HuH-7 (cell line): ENCODE measurements at regions not wholly inside any gene's neighbourhood (a gene's known extent, or its start where the extent isn't known, plus 50 kb on each side); places are given as distances from the start of the nearest gene placed in this dataset.

Source experiments
- DNase-seq: peaks from one replicate; pipeline ENCODE4 v3.0.0; 2011; ENCODE audit warnings: low spot score

DNA sequence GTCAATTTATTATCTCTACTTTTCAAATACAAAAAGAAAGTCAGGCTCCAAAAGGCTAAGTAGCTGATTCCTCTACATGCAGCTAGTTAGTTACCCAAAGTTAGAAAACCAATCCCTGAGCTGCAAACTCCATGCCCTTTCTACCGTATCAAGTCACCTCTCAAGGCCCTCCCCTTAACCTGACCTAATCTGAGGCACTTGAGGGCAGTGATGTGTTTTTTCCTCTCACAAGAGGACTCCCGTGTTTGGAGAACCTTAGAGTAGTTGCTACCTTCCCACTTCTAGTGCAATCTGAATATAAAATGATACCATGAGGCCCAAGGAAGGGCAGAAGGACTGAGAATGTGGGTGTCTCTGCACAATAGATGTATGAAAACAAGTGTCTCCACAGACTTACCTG lies 907.9 kb upstream of the CELF4 start:
- no peak for DNase-seq

- no peak for DNase-seq
These were observed 904.8 kb upstream of the CELF4 start for GRCh38 chr18:38470421-38470820.

DNA sequence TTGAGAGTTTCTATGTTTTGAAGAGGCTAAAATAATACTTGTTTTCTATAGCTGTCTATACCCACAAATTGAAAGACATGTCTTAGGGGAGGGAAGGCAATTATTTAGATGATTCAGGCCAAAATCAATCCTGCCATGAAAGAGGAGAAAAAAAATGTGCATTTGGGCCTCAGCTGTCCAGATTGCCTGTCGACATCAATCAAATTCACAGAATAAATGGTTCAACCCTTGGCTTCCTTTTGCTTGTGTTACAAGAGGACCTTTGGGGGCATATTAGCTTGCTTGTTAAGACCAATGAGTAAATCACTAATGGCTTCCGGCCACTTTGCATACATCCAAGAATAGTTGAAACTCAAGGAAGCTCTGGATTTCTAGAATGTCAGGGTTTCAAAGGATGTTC lies 900.8 kb upstream of the CELF4 start:
- no peak for DNase-seq

GRCh38 chr18:38464024-38464423 lies 898.4 kb upstream of the CELF4 start:
- DNase-seq: no peak

GRCh38 chr18:38460657-38461056 lies 895.1 kb upstream of the CELF4 start:
- no peak for DNase-seq

GRCh38 chr18:38459131-38459994 lies 893.8 kb upstream of the CELF4 start:
- no peak for DNase-seq

DNA sequence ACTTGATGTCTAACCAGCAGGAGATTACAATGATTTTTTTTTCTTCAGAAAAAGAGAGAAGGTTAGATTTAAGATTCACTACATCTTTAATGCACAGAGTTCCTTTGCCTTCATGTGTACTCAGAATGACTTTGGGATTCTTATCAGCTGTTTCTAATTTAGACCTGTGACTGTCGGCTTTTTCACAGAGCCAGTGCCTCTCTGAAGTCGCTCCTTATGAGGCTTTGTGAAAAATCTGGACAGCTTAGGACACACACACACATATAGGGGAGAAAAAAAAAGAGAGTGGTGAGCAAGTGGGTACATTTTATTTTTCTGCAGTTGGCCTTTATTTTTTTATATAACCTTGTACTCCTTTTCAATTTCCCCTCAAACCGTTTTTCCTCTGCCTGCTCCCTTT lies 893.1 kb upstream of the CELF4 start:
- DNase-seq: no peak

- DNase-seq: no peak
These were observed 890.7 kb upstream of the CELF4 start for GRCh38 chr18:38456253-38456652.

DNA sequence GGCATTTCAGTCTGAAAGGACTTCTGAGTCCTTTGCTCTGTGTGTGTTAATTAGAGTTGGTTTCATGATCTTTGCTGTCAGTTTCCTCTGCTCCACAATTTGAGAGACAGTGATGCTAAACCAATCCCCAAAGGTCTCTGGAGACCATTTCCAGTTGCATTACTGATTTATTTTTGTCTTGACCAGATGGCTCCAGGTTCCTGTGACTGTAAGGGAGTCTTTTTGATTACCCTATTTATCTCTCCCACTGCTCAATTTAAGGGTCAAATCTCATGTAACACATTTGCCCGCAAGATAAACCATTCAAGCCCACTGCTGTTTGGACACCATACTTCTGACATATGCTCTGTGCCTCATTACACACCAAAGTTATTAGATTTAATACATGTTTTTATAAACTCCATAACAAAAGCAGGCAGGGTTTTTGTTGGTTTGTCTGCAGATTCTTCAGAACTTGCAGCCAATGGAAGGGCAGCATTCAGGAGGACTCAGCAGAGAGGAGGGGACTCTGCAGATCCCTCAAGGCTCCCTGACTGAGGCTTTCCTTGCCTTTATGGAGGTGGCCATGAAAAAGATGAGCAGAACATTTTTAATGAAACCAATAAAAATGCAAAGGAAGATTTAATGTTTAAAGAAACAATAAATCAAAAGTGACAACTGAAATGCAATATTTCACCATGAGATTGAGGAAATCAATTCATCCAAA lies 889.3 kb upstream of the CELF4 start:
- no peak for DNase-seq

GRCh38 chr18:38453880-38454279 lies 888.3 kb upstream of the CELF4 start:
- DNase-seq: no peak

GRCh38 chr18:38450876-38451275 lies 885.3 kb upstream of the CELF4 start:
- DNase-seq: no peak

GRCh38 chr18:38445804-38446145 lies 880.2 kb upstream of the CELF4 start:
- no peak for DNase-seq

GRCh38 chr18:38444971-38445803 lies 879.6 kb upstream of the CELF4 start:
- DNase-seq: no peak

DNA sequence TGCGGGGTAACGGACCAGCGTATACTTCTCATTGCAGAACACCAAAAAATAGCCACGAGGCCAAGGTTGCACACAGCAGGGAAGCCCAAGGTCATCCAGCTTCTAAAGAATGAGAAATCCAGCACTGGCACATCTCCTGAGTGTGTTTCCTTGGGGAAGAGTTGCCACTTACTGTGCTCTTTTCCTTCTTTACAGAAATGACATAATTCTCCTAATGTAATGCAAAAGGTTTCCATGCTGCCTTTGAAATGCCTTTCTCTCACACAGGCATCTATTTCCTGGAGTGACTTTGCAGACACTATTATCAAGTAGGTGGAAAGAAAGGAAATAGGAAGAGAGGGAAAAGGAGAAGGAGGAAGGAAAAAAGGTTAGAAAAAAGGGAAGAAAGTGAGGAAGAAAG lies 862.1 kb upstream of the CELF4 start:
- no peak for DNase-seq

- no peak for DNase-seq
These were observed 861.6 kb upstream of the CELF4 start for GRCh38 chr18:38427234-38427633.

GRCh38 chr18:38421872-38422615 lies 856.4 kb upstream of the CELF4 start:
- no peak for DNase-seq

DNA sequence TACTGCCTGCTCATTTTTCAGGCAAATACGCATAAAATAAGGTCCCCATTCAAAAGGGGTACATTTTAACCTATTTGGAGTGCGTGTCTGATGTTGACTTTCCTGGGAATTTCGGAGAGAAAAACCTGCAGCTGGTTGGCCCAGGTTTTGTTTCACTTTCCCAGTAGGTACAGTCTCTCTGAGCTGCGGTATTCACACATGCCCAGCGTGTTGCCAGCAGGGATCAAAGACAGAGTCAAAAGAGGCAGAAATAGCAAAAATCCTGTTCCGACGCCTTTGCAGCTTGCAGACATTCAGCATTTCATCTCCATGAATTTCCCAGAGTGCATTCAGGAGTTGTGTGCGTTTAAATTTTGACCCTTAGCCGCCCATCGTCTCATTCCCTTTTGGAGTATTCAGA lies 855.4 kb upstream of the CELF4 start:
- DNase-seq: no peak

GRCh38 chr18:38420611-38421010 lies 855.0 kb upstream of the CELF4 start:
- no peak for DNase-seq

GRCh38 chr18:38415811-38416210 lies 850.2 kb upstream of the CELF4 start:
- no peak for DNase-seq

GRCh38 chr18:38413193-38413592 lies 847.6 kb upstream of the CELF4 start:
- DNase-seq: no peak

DNA sequence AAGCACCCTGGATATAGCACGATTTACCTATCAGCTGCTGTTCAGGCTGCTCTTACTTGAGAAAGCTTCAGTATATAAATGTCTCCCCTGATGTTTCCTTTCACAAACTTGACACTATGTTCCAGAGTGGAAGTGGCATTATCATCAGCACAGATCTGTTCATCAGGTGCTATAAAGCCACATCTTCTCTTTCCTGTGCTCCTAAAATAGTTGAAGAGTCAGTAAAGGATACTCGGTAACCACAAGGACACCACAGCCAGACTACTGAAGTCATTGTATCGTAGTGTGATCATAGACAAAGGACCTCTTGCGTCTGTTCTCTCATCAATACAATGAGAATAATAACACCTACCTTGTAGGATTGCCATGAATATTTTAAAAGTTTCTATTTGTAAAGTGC lies 841.0 kb upstream of the CELF4 start:
- no peak for DNase-seq

- no peak for DNase-seq
These were observed 836.9 kb upstream of the CELF4 start for GRCh38 chr18:38402509-38402908.
